HG03095 (cell line): ENCODE measurements at regions not wholly inside any gene's neighbourhood (a gene's known extent, or its start where the extent isn't known, plus 50 kb on each side); places are given as distances from the start of the nearest gene placed in this dataset.

Experiments
- ATAC-seq: cut with Tn5 transposase; IDR thresholded peaks from one replicate; pipeline ENCODE4 v1.9.1; 2021; ENCODE audit warnings: moderate library complexity; ENCODE audit not compliant: unreplicated experiment

- ATAC-seq, result no peak
Measured at GRCh38 chr7:89887489-89887888, 266.8 kb upstream of the STEAP1 start.

GRCh38 chr7:89908736-89909135, 245.5 kb upstream of the STEAP1 start:
- no peak for ATAC-seq

- ATAC-seq, result no peak
Measured at GRCh38 chr7:89914711-89915110, 239.6 kb upstream of the STEAP1 start.

GRCh38 chr7:89926194-89926593, 228.1 kb upstream of the STEAP1 start:
- no peak for ATAC-seq

- no peak for ATAC-seq
Measured at GRCh38 chr7:89926701-89927100, 227.6 kb upstream of the STEAP1 start.

- no peak for ATAC-seq
Measured at GRCh38 chr7:89927762-89928161, 226.5 kb upstream of the STEAP1 start.

GRCh38 chr7:89928451-89928850, 225.8 kb upstream of the STEAP1 start:
- ATAC-seq, result no peak

GRCh38 chr7:89934101-89934500, 220.2 kb upstream of the STEAP1 start:
- no peak for ATAC-seq

- no peak for ATAC-seq
Measured at GRCh38 chr7:89943525-89944050, 210.7 kb upstream of the STEAP1 start.

- ATAC-seq, result no peak
Measured at GRCh38 chr7:89958525-89959068, 195.7 kb upstream of the STEAP1 start.

- ATAC-seq, result no peak
Measured at GRCh38 chr7:89966067-89966664, 188.1 kb upstream of the STEAP1 start.

- ATAC-seq, result no peak
Measured at GRCh38 chr7:89975577-89975976, 178.7 kb upstream of the STEAP1 start.

GRCh38 chr7:89987665-89988064, 166.6 kb upstream of the STEAP1 start:
- no peak for ATAC-seq

GRCh38 chr7:89988074-89988473, 166.2 kb upstream of the STEAP1 start:
- no peak for ATAC-seq

GRCh38 chr7:89989454-89989853, 164.8 kb upstream of the STEAP1 start:
- no peak for ATAC-seq

- ATAC-seq, result no peak
Measured at GRCh38 chr7:89994483-89994882, 159.8 kb upstream of the STEAP1 start.

GRCh38 chr7:89998554-89998953, 155.7 kb upstream of the STEAP1 start:
- no peak for ATAC-seq

- no peak for ATAC-seq
Measured at GRCh38 chr7:90005836-90006235, 148.4 kb upstream of the STEAP1 start.

- ATAC-seq, result no peak
Measured at GRCh38 chr7:90007001-90007654, 147.1 kb upstream of the STEAP1 start.

- no peak for ATAC-seq
Measured at GRCh38 chr7:90007831-90008230, 146.4 kb upstream of the STEAP1 start.

- no peak for ATAC-seq
Measured at GRCh38 chr7:90022213-90022612, 132.1 kb upstream of the STEAP1 start.

GRCh38 chr7:90025771-90026170, 128.5 kb upstream of the STEAP1 start:
- ATAC-seq, result peak; percentile 80
